Suprapubic skin (tissue), 4 donors: ENCODE measurements at regions not wholly inside any gene's neighbourhood (a gene's known extent, or its start where the extent isn't known, plus 50 kb on each side); places are given as distances from the start of the nearest gene placed in this dataset.

Experiments used
- CTCF ChIP-seq, 2 donors: fragments of 200-600 bp in 1 of 2; fragments of 450-650 bp in 1 of 2; sonication (generic) in 1 of 2; IDR thresholded peaks; one replicate each; pipeline ENCODE4 v1.5.1; 2016 to 2019; ENCODE audit warnings: antibody characterized with exemption in 2 of 2, mild to moderate bottlenecking in 1 of 2, moderate library complexity in 1 of 2
- EP300 ChIP-seq: sonication (generic); formaldehyde crosslinking; IDR thresholded peaks from one replicate; pipeline ENCODE4 v1.6.1; 2017; ENCODE audit warnings: antibody characterized with exemption
- POLR2A ChIP-seq, 2 donors: fragments of 450-650 bp; IDR thresholded peaks; one replicate each; pipeline ENCODE4 v1.6.1; 2017; ENCODE audit warnings: antibody characterized with exemption in 2 of 2, mild to moderate bottlenecking in 2 of 2, moderate library complexity in 2 of 2
- POLR2AphosphoS5 ChIP-seq, 3 donors: sonication (generic); formaldehyde crosslinking; IDR thresholded peaks; one replicate each; pipeline ENCODE4 v1.6.1; 2017; ENCODE audit warnings: antibody characterized with exemption in 3 of 3

- TF ChIP-seq POLR2A (IDR thresholded peaks at IDR 0.05) = no peak
- no peak for TF ChIP-seq EP300
- TF ChIP-seq POLR2AphosphoS5 (IDR thresholded peaks at IDR 0.05) = no peak
- no peak for TF ChIP-seq CTCF (IDR thresholded peaks at IDR 0.05)
Measured at GRCh38 chr21:25420831-25421230, 186.4 kb downstream of the MRPL39 start.
